ENCODE measurements at regions not wholly inside any gene's neighbourhood (a gene's known extent, or its start where the extent isn't known, plus 50 kb on each side); places are given as distances from the start of the nearest gene placed in this dataset.

- TF ChIP-seq CTCF (conservative IDR thresholded peaks at IDR 0.05; ENCODE audit: low read depth, low read length) (no peak), POLR2A (IDR thresholded peaks at IDR 0.05; ENCODE audit: low read depth, low read length) (no peak), MXI1 (IDR thresholded peaks at IDR 0.05; ENCODE audit: borderline replicate concordance, low read depth, low read length) (no peak), CHD1 (IDR thresholded peaks at IDR 0.05; ENCODE audit: low read depth, low read length) (no peak), ELK1 (IDR thresholded peaks at IDR 0.05; ENCODE audit: borderline replicate concordance, low read depth, low read length) (no peak), BHLHE40 (IDR thresholded peaks at IDR 0.05; ENCODE audit: low read depth, low read length) (no peak), SMC3 (IDR thresholded peaks at IDR 0.05; ENCODE audit: low read depth, low read length) (no peak), NFE2L2 (IDR thresholded peaks at IDR 0.05; ENCODE audit: low read depth, low read length) (no peak), RAD21 (IDR thresholded peaks at IDR 0.05; ENCODE audit: low read length) (no peak), USF2 (IDR thresholded peaks at IDR 0.05; ENCODE audit: low read depth, low read length) (no peak), CEBPB (IDR thresholded peaks at IDR 0.05; ENCODE audit: low read depth, low read length) (no peak)
Observed at GRCh38 chr22:48236261-48236660, 1473.8 kb downstream of the TBC1D22A start.

All from IMR-90 (cell line).